PC-3 (cell line): ENCODE measurements at regions not wholly inside any gene's neighbourhood (a gene's known extent, or its start where the extent isn't known, plus 50 kb on each side); places are given as distances from the start of the nearest gene placed in this dataset.
"Not testable (repeated sequence)": the region's sequence is repeated elsewhere in the genome, so short reads cannot be mapped to it uniquely, and the experiment has no call there.

Source experiments
- ATAC-seq: fragments of 200-7000 bp; cut with Tn5 transposase; 2 replicates; pipeline ENCODE4 v1.9.1; 2020; ENCODE audit warnings: mild to moderate bottlenecking, moderate library complexity
- BruUV-seq: library from RNA; stranded (reverse); fragments of 400-500 nt; replicated peaks from 2 replicates; lab custom pipeline; 2021; lab: Mats Ljungman, UMichigan
- CTCF ChIA-PET: fragments of 300-600 bp; sonication (Branson Sonifier 250); formaldehyde crosslinking; loops from one replicate; lab custom pipeline; 2022; ENCODE audit warnings: antibody characterized with exemption; lab: Charles Lee
- POLR2A ChIA-PET: fragments of 300-600 bp; sonication (Branson Sonifier 250); formaldehyde crosslinking; loops from one replicate; lab custom pipeline; 2022; ENCODE audit warnings: antibody characterized with exemption; ENCODE audit not compliant: unreplicated experiment; lab: Charles Lee
- DNase-seq: peaks from one replicate; pipeline ENCODE4 v3.0.0-alpha.2; 2015
- H2AFZ ChIP-seq: fragments of 300-600 bp; sonication (generic); 2 replicates; pipeline ENCODE4 v1.6.0; 2016; ENCODE audit warnings: antibody characterized with exemption, low read length
- H3F3A ChIP-seq: fragments of 300-600 bp; sonication (generic); one replicate; pipeline ENCODE4 v1.6.0; 2017; ENCODE audit warnings: antibody characterized with exemption, low read length, control low read depth, mild to moderate bottlenecking; ENCODE audit not compliant: unreplicated experiment
- H3K27ac ChIP-seq: fragments of 300-600 bp; sonication (generic); 2 replicates; pipeline ENCODE4 v1.5.1; 2016; ENCODE audit warnings: mild to moderate bottlenecking, low read length
- H3K27me3 ChIP-seq: fragments of 300-600 bp; sonication (generic); 2 replicates; pipeline ENCODE4 v1.6.1; 2016; ENCODE audit warnings: low read length, mixed read lengths
- H3K36me3 ChIP-seq: fragments of 300-600 bp; sonication (generic); 2 replicates; pipeline ENCODE4 v1.6.1; 2016; ENCODE audit warnings: low read depth, mixed run types, low read length, mixed read lengths
- H3K4me1 ChIP-seq: fragments of 300-600 bp; sonication (generic); 2 replicates; pipeline ENCODE4 v1.5.1; 2016; ENCODE audit warnings: low read length; ENCODE audit not compliant: insufficient read depth
- H3K4me2 ChIP-seq: fragments of 300-600 bp; sonication (generic); 2 replicates; pipeline ENCODE4 v1.6.0; 2016; ENCODE audit warnings: low read length
- H3K4me3 ChIP-seq: fragments of 300-600 bp; sonication (generic); 2 replicates; pipeline ENCODE4 v1.5.1; 2016; ENCODE audit warnings: mild to moderate bottlenecking, low read length, mixed read lengths
- H3K79me2 ChIP-seq: fragments of 300-600 bp; sonication (generic); 2 replicates; pipeline ENCODE4 v1.6.1; 2017; ENCODE audit warnings: low read length, mixed read lengths
- H3K9ac ChIP-seq: fragments of 300-600 bp; sonication (generic); 2 replicates; pipeline ENCODE4 v1.6.0; 2016; ENCODE audit warnings: mild to moderate bottlenecking, low read length
- H3K9me2 ChIP-seq: fragments of 300-600 bp; sonication (generic); replicated peaks from 2 replicates; pipeline ENCODE4 v1.6.1; 2016; ENCODE audit warnings: mixed run types, low read length, mixed read lengths
- H3K9me3 ChIP-seq: fragments of 300-600 bp; sonication (generic); 2 replicates; pipeline ENCODE4 v1.6.1; 2016; ENCODE audit warnings: low read length, mixed read lengths
- H4K20me1 ChIP-seq: fragments of 300-600 bp; sonication (generic); 2 replicates; pipeline ENCODE4 v1.6.1; 2016; ENCODE audit warnings: low read length, mixed read lengths
- intact Hi-C: fragments of 100-400 bp; cut with micrococcal nuclease; formaldehyde crosslinking; loops from 2 replicates; pipeline ENCODE4 v1.9.0; 2023

GRCh38 chr6:26844823-26845222, 185.3 kb upstream of the ZNF322 start:
- not testable (repeated sequence) for H3K27ac ChIP-seq

GRCh38 chr6:26857289-26857688, 197.7 kb upstream of the ZNF322 start:
- H3K9ac ChIP-seq, intact Hi-C loops: not testable (repeated sequence)

More at GRCh38 chr6:26844823-26845222, 185.3 kb upstream of the ZNF322 start:
- H3K9ac ChIP-seq, H4K20me1 ChIP-seq, H3K4me2 ChIP-seq, DNase-seq, POLR2A ChIA-PET, H3K4me1 ChIP-seq, H3K4me3 ChIP-seq, H3K79me2 ChIP-seq, H3K9me3 ChIP-seq, intact Hi-C loops, H3K9me2 ChIP-seq, H3K27me3 ChIP-seq, H2AFZ ChIP-seq, CTCF ChIA-PET, H3K36me3 ChIP-seq, BruUV-seq, H3F3A ChIP-seq, ATAC-seq: not testable (repeated sequence)

GRCh38 chr6:26859067-26859770, 199.7 kb upstream of the ZNF322 start:
- H3K9me3 ChIP-seq, BruUV-seq, H3K79me2 ChIP-seq, ATAC-seq, H3K27ac ChIP-seq, CTCF ChIA-PET, DNase-seq, intact Hi-C loops, H2AFZ ChIP-seq, H4K20me1 ChIP-seq, H3F3A ChIP-seq, H3K4me2 ChIP-seq, H3K36me3 ChIP-seq, H3K9ac ChIP-seq, H3K27me3 ChIP-seq, H3K4me3 ChIP-seq, H3K9me2 ChIP-seq, POLR2A ChIA-PET, H3K4me1 ChIP-seq: not testable (repeated sequence)

More at GRCh38 chr6:26857289-26857688, 197.7 kb upstream of the ZNF322 start:
- H3K4me2 ChIP-seq, H3K4me1 ChIP-seq, DNase-seq, POLR2A ChIA-PET, H3K79me2 ChIP-seq, H3K9me3 ChIP-seq, CTCF ChIA-PET, H3K36me3 ChIP-seq, BruUV-seq, H3K4me3 ChIP-seq, H3F3A ChIP-seq, H3K27ac ChIP-seq, H2AFZ ChIP-seq, ATAC-seq, H4K20me1 ChIP-seq, H3K9me2 ChIP-seq, H3K27me3 ChIP-seq: not testable (repeated sequence)

- H2AFZ ChIP-seq, H3K79me2 ChIP-seq, H3K4me3 ChIP-seq, ATAC-seq, H3K4me2 ChIP-seq, H3K4me1 ChIP-seq, H3K9me2 ChIP-seq, DNase-seq, H3K27ac ChIP-seq, H3F3A ChIP-seq, CTCF ChIA-PET, H3K27me3 ChIP-seq, H3K36me3 ChIP-seq, H3K9ac ChIP-seq, H4K20me1 ChIP-seq, BruUV-seq, intact Hi-C loops, POLR2A ChIA-PET, H3K9me3 ChIP-seq: not testable (repeated sequence)
These were observed 200.2 kb upstream of the ZNF322 start for GRCh38 chr6:26859771-26860163.

- H3K4me1 ChIP-seq, H3K4me2 ChIP-seq, H3K9ac ChIP-seq, POLR2A ChIA-PET, H3K27ac ChIP-seq, H3K9me2 ChIP-seq, DNase-seq, H3K79me2 ChIP-seq, CTCF ChIA-PET, H4K20me1 ChIP-seq, ATAC-seq, H3K27me3 ChIP-seq, H2AFZ ChIP-seq, H3K9me3 ChIP-seq, H3K4me3 ChIP-seq, H3F3A ChIP-seq, intact Hi-C loops, H3K36me3 ChIP-seq, BruUV-seq: not testable (repeated sequence)
These were observed 202.4 kb upstream of the ZNF322 start for GRCh38 chr6:26861913-26862312.

GRCh38 chr6:26863641-26864040, 204.1 kb upstream of the ZNF322 start:
- H3K27ac ChIP-seq, H4K20me1 ChIP-seq, H2AFZ ChIP-seq, DNase-seq, H3K9ac ChIP-seq, H3K27me3 ChIP-seq, H3K9me2 ChIP-seq, H3F3A ChIP-seq, POLR2A ChIA-PET, H3K79me2 ChIP-seq, CTCF ChIA-PET, ATAC-seq, H3K4me3 ChIP-seq, intact Hi-C loops, H3K4me2 ChIP-seq, H3K4me1 ChIP-seq, BruUV-seq, H3K36me3 ChIP-seq, H3K9me3 ChIP-seq: not testable (repeated sequence)

- H4K20me1 ChIP-seq, H3K36me3 ChIP-seq, POLR2A ChIA-PET, ATAC-seq, intact Hi-C loops, H3K27me3 ChIP-seq, H3K27ac ChIP-seq, H3F3A ChIP-seq, CTCF ChIA-PET, H3K4me1 ChIP-seq, H3K9ac ChIP-seq, BruUV-seq, H3K4me2 ChIP-seq, H3K79me2 ChIP-seq, DNase-seq, H3K9me3 ChIP-seq, H3K4me3 ChIP-seq, H3K9me2 ChIP-seq, H2AFZ ChIP-seq: not testable (repeated sequence)
These were observed 239.2 kb upstream of the ZNF322 start for GRCh38 chr6:26898785-26899184.
